Muscle layer of duodenum (tissue), 2 donors: ENCODE measurements at regions not wholly inside any gene's neighbourhood (a gene's known extent, or its start where the extent isn't known, plus 50 kb on each side); places are given as distances from the start of the nearest gene placed in this dataset.

Experiments used
- H3K27ac ChIP-seq: one replicate; pipeline ENCODE4 v1.7.0; 2013; ENCODE audit warnings: mild to moderate bottlenecking, low read length
- H3K27me3 ChIP-seq: one replicate; pipeline ENCODE4 v1.7.0; 2013; ENCODE audit warnings: low read depth, mild to moderate bottlenecking, control low read depth, low read length
- H3K36me3 ChIP-seq, 2 donors: one replicate each; pipeline ENCODE4 v1.7.0; 2013; ENCODE audit warnings: low read length in 2 of 2, control low read depth in 1 of 2, mild to moderate bottlenecking in 1 of 2; ENCODE audit not compliant: insufficient read depth in 2 of 2, control insufficient read depth in 1 of 2
- H3K4me1 ChIP-seq, 2 donors: one replicate each; pipeline ENCODE4 v1.7.0; 2013; ENCODE audit warnings: low read length in 2 of 2, mild to moderate bottlenecking in 2 of 2, control low read depth in 1 of 2, moderate library complexity in 1 of 2; ENCODE audit not compliant: insufficient read depth in 2 of 2, control insufficient read depth in 1 of 2
- H3K4me3 ChIP-seq, 2 donors: one replicate each; pipeline ENCODE4 v1.7.0; 2013; ENCODE audit warnings: low read length in 2 of 2, low read depth in 1 of 2, mild to moderate bottlenecking in 1 of 2
- H3K9me3 ChIP-seq, 2 donors: one replicate each; pipeline ENCODE4 v1.7.0; 2013; ENCODE audit warnings: low read length in 2 of 2, control low read depth in 1 of 2, mild to moderate bottlenecking in 1 of 2; ENCODE audit not compliant: control insufficient read depth in 1 of 2
- donor health status: healthy.

GRCh38 chr9:27851858-27852257 is 278.6 kb upstream of the C9orf72 start:
- Histone ChIP-seq H3K4me1 (no peaks in the 10 kb centered on the region), H3K27me3 (no peaks in the 10 kb centered on the region), H3K9me3 (no peaks in the 10 kb centered on the region), H3K36me3 (no peaks in the 10 kb centered on the region), H3K4me3 (no peak overlapping the region), H3K27ac (no peak overlapping the region)

- H3K36me3 ChIP-seq = no peaks in the 10 kb centered on the region
- H3K4me3 ChIP-seq = no peak overlapping the region
- H3K27ac ChIP-seq = no peak overlapping the region
- no peaks in the 10 kb centered on the region for H3K4me1 ChIP-seq
- H3K9me3 ChIP-seq = no peaks in the 10 kb centered on the region
- no peaks in the 10 kb centered on the region for H3K27me3 ChIP-seq
Observed at GRCh38 chr9:27853529-27853928, 280.2 kb upstream of the C9orf72 start.

- H3K4me3 ChIP-seq = no peak overlapping the region
- H3K4me1 ChIP-seq = no peaks in the 10 kb centered on the region
- H3K27ac ChIP-seq = no peak overlapping the region
- no peaks in the 10 kb centered on the region for H3K36me3 ChIP-seq
- H3K27me3 ChIP-seq = no peaks in the 10 kb centered on the region
- H3K9me3 ChIP-seq = no peaks in the 10 kb centered on the region
Observed at GRCh38 chr9:27856054-27856453, 282.8 kb upstream of the C9orf72 start.

- H3K4me1 ChIP-seq = peaks cover 0 to 1% of the 10 kb centered on the region in 2 donors
- no peaks in the 10 kb centered on the region for H3K27me3 ChIP-seq
- no peak overlapping the region for H3K27ac ChIP-seq
- no peak overlapping the region for H3K4me3 ChIP-seq
- H3K36me3 ChIP-seq = no peaks in the 10 kb centered on the region
- H3K9me3 ChIP-seq = no peaks in the 10 kb centered on the region
Observed at GRCh38 chr9:27856748-27857147, 283.5 kb upstream of the C9orf72 start.

GRCh38 chr9:27861887-27862286 is 288.6 kb upstream of the C9orf72 start:
- no peaks in the 10 kb centered on the region for H3K9me3 ChIP-seq
- no peaks in the 10 kb centered on the region for H3K36me3 ChIP-seq
- no peak overlapping the region for H3K4me3 ChIP-seq
- H3K27ac ChIP-seq = no peak overlapping the region
- no peaks in the 10 kb centered on the region for H3K27me3 ChIP-seq
- peaks cover 0 to 5% of the 10 kb centered on the region in 2 donors for H3K4me1 ChIP-seq

GRCh38 chr9:27864644-27865438 is 291.6 kb upstream of the C9orf72 start:
- Histone ChIP-seq H3K36me3 (no peaks in the 10 kb centered on the region), H3K4me1 (peaks cover 0 to 5% of the 10 kb centered on the region in 2 donors), H3K4me3 (no peak overlapping the region), H3K27ac (no peak overlapping the region), H3K9me3 (no peaks in the 10 kb centered on the region), H3K27me3 (no peaks in the 10 kb centered on the region)

- H3K27me3 ChIP-seq = no peaks in the 10 kb centered on the region
- peaks cover 0 to 4% of the 10 kb centered on the region in 2 donors for H3K4me1 ChIP-seq
- no peaks in the 10 kb centered on the region for H3K36me3 ChIP-seq
- no peak overlapping the region for H3K4me3 ChIP-seq
- no peaks in the 10 kb centered on the region for H3K9me3 ChIP-seq
- H3K27ac ChIP-seq = no peak overlapping the region
Observed at GRCh38 chr9:27866741-27867140, 293.5 kb upstream of the C9orf72 start.

GRCh38 chr9:27870404-27870803 is 297.1 kb upstream of the C9orf72 start:
- H3K9me3 ChIP-seq = no peaks in the 10 kb centered on the region
- H3K4me3 ChIP-seq = no peak overlapping the region
- no peaks in the 10 kb centered on the region for H3K27me3 ChIP-seq
- no peaks in the 10 kb centered on the region for H3K4me1 ChIP-seq
- H3K27ac ChIP-seq = no peak overlapping the region
- H3K36me3 ChIP-seq = no peaks in the 10 kb centered on the region

- Histone ChIP-seq H3K27ac (no peak overlapping the region), H3K27me3 (no peaks in the 10 kb centered on the region), H3K9me3 (no peaks in the 10 kb centered on the region), H3K4me1 (no peaks in the 10 kb centered on the region), H3K36me3 (no peaks in the 10 kb centered on the region), H3K4me3 (no peak overlapping the region)
Observed at GRCh38 chr9:27880156-27880555, 306.9 kb upstream of the C9orf72 start.

GRCh38 chr9:27880635-27881034 is 307.4 kb upstream of the C9orf72 start:
- Histone ChIP-seq H3K27me3 (no peaks in the 10 kb centered on the region), H3K9me3 (no peaks in the 10 kb centered on the region)

GRCh38 chr9:27888661-27889295 is 315.5 kb upstream of the C9orf72 start:
- no peaks in the 10 kb centered on the region for H3K9me3 ChIP-seq

More at GRCh38 chr9:27880635-27881034, 307.4 kb upstream of the C9orf72 start:
- H3K27ac ChIP-seq = no peak overlapping the region
- H3K4me1 ChIP-seq = no peaks in the 10 kb centered on the region
- no peaks in the 10 kb centered on the region for H3K36me3 ChIP-seq
- H3K4me3 ChIP-seq = no peak overlapping the region

More at GRCh38 chr9:27888661-27889295, 315.5 kb upstream of the C9orf72 start:
- Histone ChIP-seq H3K27ac (no peak overlapping the region), H3K27me3 (no peaks in the 10 kb centered on the region), H3K4me3 (no peak overlapping the region), H3K36me3 (no peaks in the 10 kb centered on the region), H3K4me1 (no peaks in the 10 kb centered on the region)
